ENCODE measurements at regions not wholly inside any gene's neighbourhood (a gene's known extent, or its start where the extent isn't known, plus 50 kb on each side); places are given as distances from the start of the nearest gene placed in this dataset.

- TF ChIP-seq CTCF (IDR thresholded peaks at IDR 0.05): no peak
- no peak for TF ChIP-seq POLR2A (IDR thresholded peaks at IDR 0.05)
Observed at GRCh38 chr13:44198826-44199225, 174.8 kb upstream of the SERP2 start.
